GM12873 (cell line): ENCODE measurements at regions not wholly inside any gene's neighbourhood (a gene's known extent, or its start where the extent isn't known, plus 50 kb on each side); places are given as distances from the start of the nearest gene placed in this dataset.

Source experiments
- TF ChIP-seq, protein P1 (sequence below): IDR thresholded peaks from 2 replicates; pipeline ENCODE4 v1.5.1; 2012; ENCODE audit warnings: low read depth, mild to moderate bottlenecking, moderate library complexity, low read length, control low read depth; ENCODE audit not compliant: insufficient read depth; ENCODE audit errors: missing control alignments

- TF ChIP-seq, protein P1, sequence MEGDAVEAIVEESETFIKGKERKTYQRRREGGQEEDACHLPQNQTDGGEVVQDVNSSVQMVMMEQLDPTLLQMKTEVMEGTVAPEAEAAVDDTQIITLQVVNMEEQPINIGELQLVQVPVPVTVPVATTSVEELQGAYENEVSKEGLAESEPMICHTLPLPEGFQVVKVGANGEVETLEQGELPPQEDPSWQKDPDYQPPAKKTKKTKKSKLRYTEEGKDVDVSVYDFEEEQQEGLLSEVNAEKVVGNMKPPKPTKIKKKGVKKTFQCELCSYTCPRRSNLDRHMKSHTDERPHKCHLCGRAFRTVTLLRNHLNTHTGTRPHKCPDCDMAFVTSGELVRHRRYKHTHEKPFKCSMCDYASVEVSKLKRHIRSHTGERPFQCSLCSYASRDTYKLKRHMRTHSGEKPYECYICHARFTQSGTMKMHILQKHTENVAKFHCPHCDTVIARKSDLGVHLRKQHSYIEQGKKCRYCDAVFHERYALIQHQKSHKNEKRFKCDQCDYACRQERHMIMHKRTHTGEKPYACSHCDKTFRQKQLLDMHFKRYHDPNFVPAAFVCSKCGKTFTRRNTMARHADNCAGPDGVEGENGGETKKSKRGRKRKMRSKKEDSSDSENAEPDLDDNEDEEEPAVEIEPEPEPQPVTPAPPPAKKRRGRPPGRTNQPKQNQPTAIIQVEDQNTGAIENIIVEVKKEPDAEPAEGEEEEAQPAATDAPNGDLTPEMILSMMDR: no peak
Observed at GRCh38 chr10:21100190-21100589, 203.1 kb upstream of the NEBL start.

- TF ChIP-seq, protein P1: no peak
Observed at GRCh38 chr10:21099291-21100062, 202.4 kb upstream of the NEBL start.

DNA sequence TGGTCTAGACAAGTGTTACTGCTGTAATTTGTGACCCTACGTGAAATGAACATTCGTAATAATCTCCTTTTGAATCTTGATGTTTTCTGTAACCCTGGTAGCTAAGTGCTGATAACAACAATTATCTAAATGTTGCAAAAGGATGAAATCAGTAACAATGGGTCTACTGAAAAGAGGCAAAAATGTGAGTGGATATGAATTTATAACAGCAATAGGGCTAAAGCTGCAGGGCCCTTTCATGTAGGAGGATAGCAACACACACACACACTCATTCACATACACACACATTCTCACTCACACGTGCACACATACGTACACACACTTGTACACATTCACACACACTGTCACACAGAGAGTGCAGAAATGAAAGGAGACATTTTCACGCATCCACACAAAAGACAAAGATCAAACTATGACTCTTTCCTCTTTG is 200.8 kb upstream of the NEBL start:
- TF ChIP-seq, protein P1: no peak

DNA sequence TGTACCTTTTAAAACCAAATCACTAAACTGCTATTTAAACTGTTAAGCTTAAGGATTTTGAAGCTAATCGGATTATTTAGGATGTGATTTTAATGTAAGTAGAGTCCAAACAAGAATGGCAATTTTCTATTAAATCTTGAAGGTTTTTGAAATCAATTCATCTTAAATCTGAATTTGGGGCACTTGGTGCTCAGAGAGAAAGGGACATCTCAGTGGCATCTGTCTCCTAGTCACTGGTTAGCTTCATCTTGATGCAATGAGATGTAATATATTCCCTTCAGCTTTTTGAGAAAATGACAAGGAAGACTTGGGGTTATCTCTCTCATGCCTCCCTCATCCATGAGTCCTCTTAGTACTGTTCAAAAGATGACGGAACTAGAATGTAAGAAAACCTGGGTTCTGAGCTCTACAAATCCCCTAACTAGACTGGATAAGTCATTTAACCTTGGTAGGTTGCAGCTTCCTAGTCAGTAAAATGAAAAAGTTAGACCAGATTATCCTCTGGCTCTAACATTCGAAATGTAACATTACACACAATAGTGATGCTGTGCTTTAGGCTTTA is 198.5 kb upstream of the NEBL start:
- TF ChIP-seq, protein P1: no peak

GRCh38 chr10:21095073-21095472 is 198.0 kb upstream of the NEBL start:
- TF ChIP-seq, protein P1: no peak

DNA sequence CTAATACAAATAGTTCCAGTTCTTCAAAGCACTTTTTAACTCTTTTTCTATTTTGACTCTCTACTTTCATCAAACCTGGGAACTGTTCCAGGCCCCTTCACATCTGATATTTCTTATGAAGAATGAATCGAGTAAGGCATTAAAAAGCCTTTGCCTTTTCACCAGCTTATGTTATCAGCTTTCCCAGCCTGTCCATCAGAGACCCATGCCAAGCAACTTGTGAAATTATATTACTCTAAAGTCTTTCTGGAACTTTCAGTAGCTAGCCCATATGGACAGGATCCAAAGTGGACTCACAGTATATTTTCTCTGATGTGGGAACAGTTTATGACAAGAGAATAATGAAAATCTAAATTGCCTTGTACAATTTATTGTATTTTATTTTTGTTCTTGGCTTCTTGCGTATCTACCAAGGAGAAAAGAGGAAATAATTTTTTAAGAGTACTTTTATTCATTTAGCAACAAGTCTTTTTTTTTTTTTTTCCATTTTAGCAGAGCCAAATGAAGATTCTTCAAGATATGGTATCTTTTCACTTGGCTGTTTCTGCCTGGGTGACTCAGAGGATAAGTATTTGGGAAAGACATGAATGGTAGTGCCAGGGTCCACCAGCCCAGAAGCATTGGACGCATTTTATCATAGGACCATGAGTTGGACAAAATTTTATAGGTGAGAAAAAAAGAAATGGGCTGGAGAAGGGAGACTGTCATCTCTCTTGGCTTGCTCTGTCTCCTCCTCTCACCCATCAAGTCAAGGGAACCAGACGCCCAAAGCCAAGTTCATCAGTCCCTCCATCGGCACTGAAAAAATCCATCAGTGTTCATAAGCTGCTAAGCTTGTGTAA is 195.8 kb upstream of the NEBL start:
- TF ChIP-seq, protein P1: no peak

DNA sequence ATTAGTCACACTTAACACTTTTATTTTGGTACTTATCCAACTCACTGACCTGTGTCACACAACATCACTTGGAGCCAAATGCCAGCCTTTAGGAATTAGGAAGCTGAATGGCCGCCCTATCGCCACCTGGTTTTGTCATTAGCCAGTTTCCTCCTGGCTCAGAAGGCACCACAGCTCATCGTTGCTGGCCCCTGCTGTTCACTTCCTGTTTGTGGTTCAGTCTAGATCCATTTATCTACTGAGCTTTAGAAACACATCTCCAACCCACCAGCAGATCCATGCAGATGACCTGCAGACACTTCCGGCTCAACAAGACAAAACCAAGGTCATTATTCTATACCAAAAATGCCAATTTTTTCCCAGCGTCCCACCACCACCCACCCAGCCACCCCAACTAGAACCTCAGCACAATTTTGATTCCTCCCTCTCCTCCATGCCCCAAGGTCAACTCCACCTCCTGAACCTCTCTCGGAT is 193.5 kb upstream of the NEBL start:
- TF ChIP-seq, protein P1: no peak
